22Rv1 (cell line): ENCODE measurements at regions not wholly inside any gene's neighbourhood (a gene's known extent, or its start where the extent isn't known, plus 50 kb on each side); places are given as distances from the start of the nearest gene placed in this dataset.

Experiments
- CTCF ChIP-seq: fragments of 450-650 bp; IDR thresholded peaks from 2 replicates; pipeline ENCODE4 v1.5.1; 2017; ENCODE audit warnings: mild to moderate bottlenecking
- ZFX ChIP-seq: fragments of 450-650 bp; IDR thresholded peaks from 2 replicates; pipeline ENCODE4 v1.6.1; 2017; ENCODE audit warnings: antibody characterized with exemption, borderline replicate concordance

GRCh38 chr16:82301146-82301755 lies 131.2 kb upstream of the MPHOSPH6 start:
- no peak for TF ChIP-seq CTCF
- no peak for TF ChIP-seq ZFX
